ENCODE measurements at regions not wholly inside any gene's neighbourhood (a gene's known extent, or its start where the extent isn't known, plus 50 kb on each side); places are given as distances from the start of the nearest gene placed in this dataset.

DNA sequence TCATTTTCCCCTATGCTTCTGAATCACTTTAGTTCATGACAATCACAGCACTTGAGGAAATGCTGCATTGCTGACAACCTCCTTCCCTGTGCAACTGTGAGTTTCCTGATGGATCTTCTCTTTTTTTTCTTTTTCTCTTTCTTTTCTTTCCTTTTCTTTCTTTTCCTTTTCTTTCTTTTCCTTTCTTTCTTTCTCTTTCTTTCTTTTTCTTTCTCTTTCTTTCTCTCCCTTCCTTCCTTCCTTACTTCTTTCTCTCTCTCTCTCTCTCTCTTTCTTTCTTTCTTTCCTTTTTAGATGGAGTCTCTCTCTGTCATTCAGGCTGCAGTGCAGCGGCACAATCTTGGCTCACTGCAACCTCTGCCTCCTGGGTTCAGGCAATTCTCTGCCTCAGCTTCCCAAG is 247.9 kb upstream of the HTR2A start:
- Histone ChIP-seq H3K9me3 (ENCODE audit: insufficient read depth, low read depth, low read length) (no peaks in the 10 kb centered on the region), H3K79me2 (ENCODE audit: insufficient read depth, low read length) (no peaks in the 10 kb centered on the region), H3K27me3 (ENCODE audit: insufficient read depth, low read length, poor library complexity, severe bottlenecking) (no peaks in the 10 kb centered on the region), H3K36me3 (ENCODE audit: insufficient read depth, low read length) (no peaks in the 10 kb centered on the region), H3K4me1 (ENCODE audit: insufficient read depth, low read length, poor library complexity, severe bottlenecking) (no peaks in the 10 kb centered on the region), H3F3A (ENCODE audit: low read depth) (no peaks in the 10 kb centered on the region), H4K20me1 (ENCODE audit: insufficient read depth, low read length, poor library complexity, severe bottlenecking) (no peaks in the 10 kb centered on the region), H3K4me2 (ENCODE audit: low read depth, low read length, poor library complexity, severe bottlenecking) (no peak overlapping the region), H3K9me2 (replicated peaks; ENCODE audit: low read depth, low read length) (no peaks in the 10 kb centered on the region), H3K9ac (ENCODE audit: low read depth, low read length, poor library complexity, severe bottlenecking) (no peak overlapping the region), H2AFZ (ENCODE audit: low read length) (no peak overlapping the region), H3K4me3 (ENCODE audit: low read length, poor library complexity, severe bottlenecking) (no peak overlapping the region)
- TF ChIP-seq CTCF (conservative IDR thresholded peaks at IDR 0.05; ENCODE audit: low read length) = no peak
- TF ChIP-seq EZH2phosphoT487 (IDR thresholded peaks at IDR 0.05; ENCODE audit: borderline replicate concordance) = no peak

DNA sequence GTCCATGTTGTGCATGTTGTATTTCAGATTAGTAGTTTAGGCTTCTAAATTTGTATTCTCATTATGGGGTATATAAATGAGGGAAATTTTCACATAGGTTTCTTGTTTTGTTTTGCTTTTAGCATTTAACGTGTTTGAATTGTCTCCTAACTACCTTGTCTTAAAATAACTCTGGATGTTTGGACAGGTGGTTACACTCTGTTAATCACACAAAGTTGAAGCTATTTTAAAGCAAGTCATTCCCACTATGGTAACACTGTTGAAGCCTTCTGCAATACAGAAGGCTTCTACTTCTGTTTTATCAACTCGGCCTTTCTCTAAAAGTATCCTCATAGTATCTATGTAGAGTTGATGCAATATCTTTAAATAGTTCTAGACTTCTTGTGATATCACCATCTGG is 245.3 kb upstream of the HTR2A start:
- no peaks in the 10 kb centered on the region for H3K9me3 ChIP-seq (ENCODE audit: insufficient read depth, low read depth, low read length)
- H4K20me1 ChIP-seq (ENCODE audit: insufficient read depth, low read length, poor library complexity, severe bottlenecking) = no peaks in the 10 kb centered on the region
- H2AFZ ChIP-seq (ENCODE audit: low read length) = no peak overlapping the region
- no peak for TF ChIP-seq CTCF (conservative IDR thresholded peaks at IDR 0.05; ENCODE audit: low read length)
- TF ChIP-seq EZH2phosphoT487 (IDR thresholded peaks at IDR 0.05; ENCODE audit: borderline replicate concordance) = no peak
- no peaks in the 10 kb centered on the region for H3K79me2 ChIP-seq (ENCODE audit: insufficient read depth, low read length)
- no peaks in the 10 kb centered on the region for H3K9me2 ChIP-seq (replicated peaks; ENCODE audit: low read depth, low read length)
- no peaks in the 10 kb centered on the region for H3K36me3 ChIP-seq (ENCODE audit: insufficient read depth, low read length)
- no peaks in the 10 kb centered on the region for H3K27me3 ChIP-seq (ENCODE audit: insufficient read depth, low read length, poor library complexity, severe bottlenecking)
- no peaks in the 10 kb centered on the region for H3F3A ChIP-seq (ENCODE audit: low read depth)
- H3K4me1 ChIP-seq (ENCODE audit: insufficient read depth, low read length, poor library complexity, severe bottlenecking) = no peaks in the 10 kb centered on the region
- no peak overlapping the region for H3K9ac ChIP-seq (ENCODE audit: low read depth, low read length, poor library complexity, severe bottlenecking)
- H3K4me2 ChIP-seq (ENCODE audit: low read depth, low read length, poor library complexity, severe bottlenecking) = no peak overlapping the region
- H3K4me3 ChIP-seq (ENCODE audit: low read length, poor library complexity, severe bottlenecking) = no peak overlapping the region

DNA sequence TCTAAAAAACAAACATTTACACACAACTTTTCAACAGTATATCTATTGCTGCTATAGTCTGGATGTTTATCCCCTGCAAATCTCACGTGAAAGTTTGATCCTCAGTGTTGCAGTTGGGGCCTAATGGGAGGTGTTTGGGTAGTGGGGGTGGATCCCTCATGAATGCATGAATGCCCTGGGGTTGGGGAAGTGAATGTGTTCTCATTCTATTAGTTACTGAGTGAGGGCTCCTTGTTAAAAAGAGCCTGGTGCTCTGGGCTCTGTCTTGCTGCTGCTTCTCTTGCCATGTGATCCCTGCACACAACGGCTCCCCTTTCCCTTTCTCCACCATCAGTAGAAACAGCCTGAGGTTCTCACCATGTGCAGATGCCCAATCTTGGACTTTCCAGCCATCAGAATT is 242.7 kb upstream of the HTR2A start:
- H3K9ac ChIP-seq (ENCODE audit: low read depth, low read length, poor library complexity, severe bottlenecking) = no peak overlapping the region
- H3K4me3 ChIP-seq (ENCODE audit: low read length, poor library complexity, severe bottlenecking) = no peak overlapping the region
- no peaks in the 10 kb centered on the region for H3K9me2 ChIP-seq (replicated peaks; ENCODE audit: low read depth, low read length)
- TF ChIP-seq EZH2phosphoT487 (IDR thresholded peaks at IDR 0.05; ENCODE audit: borderline replicate concordance) (no peak), CTCF (conservative IDR thresholded peaks at IDR 0.05; ENCODE audit: low read length) (no peak)
- H2AFZ ChIP-seq (ENCODE audit: low read length) = no peak overlapping the region
- no peaks in the 10 kb centered on the region for H3K27me3 ChIP-seq (ENCODE audit: insufficient read depth, low read length, poor library complexity, severe bottlenecking)
- H3K9me3 ChIP-seq (ENCODE audit: insufficient read depth, low read depth, low read length) = no peaks in the 10 kb centered on the region
- H4K20me1 ChIP-seq (ENCODE audit: insufficient read depth, low read length, poor library complexity, severe bottlenecking) = no peaks in the 10 kb centered on the region
- no peaks in the 10 kb centered on the region for H3K36me3 ChIP-seq (ENCODE audit: insufficient read depth, low read length)
- no peaks in the 10 kb centered on the region for H3F3A ChIP-seq (ENCODE audit: low read depth)
- no peak overlapping the region for H3K4me2 ChIP-seq (ENCODE audit: low read depth, low read length, poor library complexity, severe bottlenecking)
- no peaks in the 10 kb centered on the region for H3K4me1 ChIP-seq (ENCODE audit: insufficient read depth, low read length, poor library complexity, severe bottlenecking)
- H3K79me2 ChIP-seq (ENCODE audit: insufficient read depth, low read length) = no peaks in the 10 kb centered on the region

Data from Loucy (cell line).